Trophoblast cell (in vitro differentiated cells and primary cell): ENCODE measurements at regions not wholly inside any gene's neighbourhood (a gene's known extent, or its start where the extent isn't known, plus 50 kb on each side); places are given as distances from the start of the nearest gene placed in this dataset.

ENCODE experiments used
- DNase-seq, 2 donors: peaks; one replicate each; pipeline ENCODE4 v3.0.0-alpha.2; 2016
- H2AFZ ChIP-seq: 2 replicates; pipeline ENCODE4 v1.6.1; 2013; ENCODE audit warnings: low read length, moderate library complexity, mild to moderate bottlenecking; ENCODE audit not compliant: insufficient read depth, poor library complexity
- H2AK5ac ChIP-seq: 2 replicates; pipeline ENCODE4 v1.6.1; 2013; ENCODE audit warnings: mild to moderate bottlenecking, low read length
- H2BK120ac ChIP-seq: 2 replicates; pipeline ENCODE4 v1.6.1; 2013; ENCODE audit warnings: low read length, mild to moderate bottlenecking, moderate library complexity; ENCODE audit not compliant: insufficient read depth, poor library complexity
- H2BK12ac ChIP-seq: 2 replicates; pipeline ENCODE4 v1.6.1; 2013; ENCODE audit warnings: mild to moderate bottlenecking, low read length, moderate library complexity
- H2BK5ac ChIP-seq: 2 replicates; pipeline ENCODE4 v1.6.1; 2013; ENCODE audit warnings: low read length, low read depth, moderate library complexity, mild to moderate bottlenecking; ENCODE audit not compliant: poor library complexity
- H3K14ac ChIP-seq: 2 replicates; pipeline ENCODE4 v1.6.1; 2013; ENCODE audit warnings: mild to moderate bottlenecking, low read length
- H3K18ac ChIP-seq: 2 replicates; pipeline ENCODE4 v1.6.1; 2013; ENCODE audit warnings: mild to moderate bottlenecking, low read length
- H3K23ac ChIP-seq: 2 replicates; pipeline ENCODE4 v1.6.1; 2013; ENCODE audit warnings: low read length
- H3K27ac ChIP-seq: 2 replicates; pipeline ENCODE4 v1.5.1; 2013; ENCODE audit warnings: low read depth, mild to moderate bottlenecking, inconsistent platforms, low read length, moderate library complexity
- H3K27me3 ChIP-seq: 2 replicates; pipeline ENCODE4 v1.6.1; 2013; ENCODE audit warnings: inconsistent platforms, mild to moderate bottlenecking, low read length, moderate library complexity; ENCODE audit not compliant: insufficient read depth
- H3K36me3 ChIP-seq, 2 experiments: 1 replicate in 1 of 2; 2 replicates in 1 of 2; pipeline ENCODE4 v1.6.1; 2013; ENCODE audit warnings: low read length in 2 of 2, mild to moderate bottlenecking in 2 of 2, moderate library complexity in 1 of 2; ENCODE audit not compliant: insufficient read depth in 2 of 2, control insufficient read depth in 1 of 2
- H3K4ac ChIP-seq: 2 replicates; pipeline ENCODE4 v1.6.1; 2013; ENCODE audit warnings: low read depth, mild to moderate bottlenecking, low read length, moderate library complexity
- H3K4me1 ChIP-seq, 2 experiments: 1 replicate in 1 of 2; 2 replicates in 1 of 2; pipeline ENCODE4 v1.6.1; 2013; ENCODE audit warnings: low read length in 2 of 2, mild to moderate bottlenecking in 2 of 2, moderate library complexity in 1 of 2; ENCODE audit not compliant: insufficient read depth in 2 of 2, control insufficient read depth in 1 of 2
- H3K4me2 ChIP-seq: 2 replicates; pipeline ENCODE4 v1.6.1; 2013; ENCODE audit warnings: inconsistent platforms, mild to moderate bottlenecking, low read length, moderate library complexity
- H3K4me3 ChIP-seq: 2 replicates; pipeline ENCODE4 v1.5.1; 2013; ENCODE audit warnings: mild to moderate bottlenecking, low read depth, low read length, inconsistent platforms
- H3K79me1 ChIP-seq: one replicate; pipeline ENCODE4 v1.6.1; 2013; ENCODE audit warnings: low read length
- H3K79me2 ChIP-seq: 2 replicates; pipeline ENCODE4 v1.6.1; 2013; ENCODE audit warnings: low read length, mild to moderate bottlenecking; ENCODE audit not compliant: control insufficient read depth, insufficient read depth, poor library complexity
- H3K9ac ChIP-seq: 2 replicates; pipeline ENCODE4 v1.6.1; 2013; ENCODE audit warnings: mild to moderate bottlenecking, low read length
- H3K9me3 ChIP-seq: 2 replicates; pipeline ENCODE4 v1.6.1; 2013; ENCODE audit warnings: low read depth, mild to moderate bottlenecking, control low read depth, inconsistent platforms, low read length; ENCODE audit not compliant: insufficient read depth
- H4K12ac ChIP-seq: 2 replicates; pipeline ENCODE4 v1.6.1; 2013; ENCODE audit warnings: low read depth, mild to moderate bottlenecking, low read length, moderate library complexity
- H4K8ac ChIP-seq: 2 replicates; pipeline ENCODE4 v1.6.1; 2013; ENCODE audit warnings: low read depth, mild to moderate bottlenecking, low read length, moderate library complexity
- H4K91ac ChIP-seq: one replicate; pipeline ENCODE4 v1.6.1; 2013; ENCODE audit warnings: low read depth, mild to moderate bottlenecking, low read length, moderate library complexity
- WGBS: extraction: QIAGEN DNeasy Blood & Tissue Kit; methylation state at CpG from one replicate; pipeline ENCODE4 v1.1.7; 2013; ENCODE audit warnings: missing lambda C conversion rate; ENCODE audit not compliant: insufficient read length, insufficient coverage; ENCODE audit errors: extremely low coverage; 5-methylcytosine and 5-hydroxymethylcytosine counted together

GRCh38 chrX:78429172-78429571 lies 101.8 kb upstream of the CYSLTR1 start:
- H4K8ac ChIP-seq, result no peak overlapping the region
- H2BK12ac ChIP-seq, result no peak overlapping the region
- no peak overlapping the region for H2BK5ac ChIP-seq
- H3K9ac ChIP-seq, result no peak overlapping the region
- H4K12ac ChIP-seq, result no peak overlapping the region
- no peaks in the 10 kb centered on the region for H3K27me3 ChIP-seq
- no peak overlapping the region for H2BK120ac ChIP-seq
- no peak overlapping the region for H2AFZ ChIP-seq
- no peaks in the 10 kb centered on the region for H3K36me3 ChIP-seq
- H3K4me2 ChIP-seq, result no peak overlapping the region
- DNase-seq, result no peak
- no peaks in the 10 kb centered on the region for H3K9me3 ChIP-seq
- H4K91ac ChIP-seq, result no peak overlapping the region
- H3K4ac ChIP-seq, result no peak overlapping the region
- no peak overlapping the region for H3K23ac ChIP-seq
- no peaks in the 10 kb centered on the region for H3K4me1 ChIP-seq
- no peaks in the 10 kb centered on the region for H3K79me1 ChIP-seq
- no CpG with 5 or more reads among the region's 3 CpGs for WGBS
- H3K27ac ChIP-seq, result no peak overlapping the region
- no peak overlapping the region for H3K4me3 ChIP-seq
- H3K79me2 ChIP-seq, result no peaks in the 10 kb centered on the region
- H2AK5ac ChIP-seq, result no peak overlapping the region
- H3K14ac ChIP-seq, result no peak overlapping the region
- H3K18ac ChIP-seq, result no peak overlapping the region

DNA sequence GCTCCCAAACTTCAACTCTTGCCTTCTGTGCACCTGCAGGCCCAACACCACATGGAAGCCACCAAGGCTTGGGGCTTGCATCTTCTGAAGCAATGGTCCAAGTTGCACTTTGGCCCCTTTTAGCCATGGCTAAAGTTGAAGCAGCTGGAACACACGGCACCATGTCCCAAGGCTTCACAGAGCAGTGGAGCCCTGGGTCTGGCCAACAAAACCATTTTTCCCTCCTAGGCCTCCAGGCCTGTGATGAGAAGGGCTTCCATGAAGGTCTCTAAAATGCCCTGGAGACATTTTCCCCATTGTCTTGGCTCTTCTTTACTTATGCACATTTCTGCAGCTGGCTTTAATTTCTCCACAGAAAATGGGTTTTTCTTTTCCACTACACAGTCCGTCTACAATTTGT lies 61.3 kb upstream of the CYSLTR1 start:
- Histone ChIP-seq H3K23ac (no peak overlapping the region), H3K4me3 (no peak overlapping the region), H3K27me3 (no peaks in the 10 kb centered on the region), H3K4ac (no peak overlapping the region), H3K4me1 (no peaks in the 10 kb centered on the region), H3K79me2 (no peaks in the 10 kb centered on the region), H2BK120ac (no peak overlapping the region), H3K18ac (no peak overlapping the region), H2AFZ (no peak overlapping the region), H4K91ac (no peak overlapping the region), H2BK5ac (no peak overlapping the region), H2AK5ac (no peak overlapping the region), H3K4me2 (no peak overlapping the region), H3K9me3 (no peaks in the 10 kb centered on the region), H3K79me1 (no peaks in the 10 kb centered on the region), H3K36me3 (no peaks in the 10 kb centered on the region), H3K14ac (no peak overlapping the region), H2BK12ac (no peak overlapping the region), H3K27ac (no peak overlapping the region), H3K9ac (no peak overlapping the region), H4K8ac (no peak overlapping the region), H4K12ac (no peak overlapping the region)
- no CpG with 5 or more reads among the region's 2 CpGs for WGBS
- DNase-seq, result no peak

DNA sequence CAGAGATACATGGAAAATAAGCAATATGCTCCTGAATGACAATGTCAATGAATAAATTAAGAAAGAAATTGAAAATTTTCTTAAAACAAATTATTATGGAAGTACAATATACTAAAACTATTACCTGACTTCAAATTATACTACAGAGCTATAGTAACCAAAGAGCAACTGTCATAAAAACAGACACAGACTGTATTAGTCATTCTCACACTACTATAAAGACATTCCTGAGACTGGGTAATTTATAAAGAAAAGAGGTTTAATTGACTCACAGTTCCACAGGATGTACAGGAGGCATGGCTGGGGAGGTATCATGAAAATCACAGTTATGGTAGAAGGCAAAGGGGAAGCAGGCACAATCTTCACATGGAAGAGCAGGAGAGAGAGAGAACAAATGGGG lies 60.0 kb upstream of the CYSLTR1 start:
- no peaks in the 10 kb centered on the region for H3K79me1 ChIP-seq
- no peak overlapping the region for H4K91ac ChIP-seq
- no peak overlapping the region for H4K8ac ChIP-seq
- no peaks in the 10 kb centered on the region for H3K79me2 ChIP-seq
- no peak overlapping the region for H3K23ac ChIP-seq
- H2AFZ ChIP-seq, result no peak overlapping the region
- H3K36me3 ChIP-seq, result no peaks in the 10 kb centered on the region
- no peak overlapping the region for H3K4me2 ChIP-seq
- no peak for DNase-seq
- H3K27me3 ChIP-seq, result no peaks in the 10 kb centered on the region
- no peak overlapping the region for H2BK5ac ChIP-seq
- H3K14ac ChIP-seq, result no peak overlapping the region
- no peak overlapping the region for H3K9ac ChIP-seq
- H4K12ac ChIP-seq, result no peak overlapping the region
- no peak overlapping the region for H3K18ac ChIP-seq
- no peak overlapping the region for H2BK120ac ChIP-seq
- no peaks in the 10 kb centered on the region for H3K4me1 ChIP-seq
- H2AK5ac ChIP-seq, result no peak overlapping the region
- no peak overlapping the region for H3K4ac ChIP-seq
- H2BK12ac ChIP-seq, result no peak overlapping the region
- H3K9me3 ChIP-seq, result no peaks in the 10 kb centered on the region
- H3K27ac ChIP-seq, result no peak overlapping the region
- H3K4me3 ChIP-seq, result no peak overlapping the region

DNA sequence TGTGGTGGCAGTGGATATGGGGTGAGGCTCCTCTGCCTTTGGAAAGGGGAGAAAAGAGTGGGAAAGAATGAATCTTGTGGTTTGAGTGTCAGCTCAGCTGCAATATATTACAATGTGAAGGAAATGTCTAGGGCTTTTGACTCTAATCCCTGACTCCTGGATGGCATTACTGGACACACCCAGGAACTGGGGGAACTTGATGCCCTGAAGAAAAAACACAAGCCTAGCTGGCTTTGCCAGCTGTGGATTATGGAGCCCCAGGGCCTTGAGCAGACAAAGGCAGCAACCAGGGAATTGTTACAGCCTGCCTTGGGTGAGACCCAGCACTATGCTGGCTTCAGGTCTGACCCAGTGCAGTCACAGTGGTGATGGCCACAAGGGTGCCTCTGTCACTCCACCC lies 57.1 kb upstream of the CYSLTR1 start:
- Histone ChIP-seq H2BK120ac (no peak overlapping the region), H4K8ac (no peak overlapping the region), H3K14ac (no peak overlapping the region), H3K4me1 (no peaks in the 10 kb centered on the region), H3K9me3 (no peaks in the 10 kb centered on the region), H4K91ac (no peak overlapping the region), H2BK5ac (no peak overlapping the region), H4K12ac (no peak overlapping the region), H3K27me3 (no peaks in the 10 kb centered on the region), H3K23ac (no peak overlapping the region), H3K27ac (no peak overlapping the region), H2AFZ (no peak overlapping the region), H3K79me2 (no peaks in the 10 kb centered on the region), H2AK5ac (no peak overlapping the region), H3K36me3 (no peaks in the 10 kb centered on the region), H3K4me3 (no peak overlapping the region), H3K79me1 (no peaks in the 10 kb centered on the region), H3K4me2 (no peak overlapping the region), H3K18ac (no peak overlapping the region), H2BK12ac (no peak overlapping the region), H3K4ac (no peak overlapping the region), H3K9ac (no peak overlapping the region)
- no peak for DNase-seq

DNA sequence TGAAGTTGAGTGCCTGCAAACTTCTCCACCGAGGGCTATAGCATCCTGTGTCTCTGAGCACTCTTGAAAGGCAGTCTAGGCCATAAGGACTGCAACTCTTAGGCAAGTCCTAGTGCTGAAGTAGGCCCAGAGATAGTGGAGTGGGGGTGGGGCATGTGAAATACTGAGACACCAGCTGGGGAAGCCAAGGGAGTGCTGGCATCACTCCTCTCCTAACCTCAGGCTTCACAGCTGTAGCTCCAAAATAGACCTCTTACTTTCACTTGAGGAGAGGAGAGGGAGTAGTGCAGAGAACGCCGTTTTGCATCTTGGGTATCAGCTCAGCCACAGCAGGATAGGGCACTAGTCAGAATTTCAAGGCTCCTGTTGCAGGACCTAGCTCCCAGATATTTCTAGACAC lies 56.2 kb upstream of the CYSLTR1 start:
- Histone ChIP-seq H3K18ac (no peak overlapping the region), H3K36me3 (no peaks in the 10 kb centered on the region), H3K4me1 (no peaks in the 10 kb centered on the region), H4K91ac (no peak overlapping the region), H4K8ac (no peak overlapping the region), H3K14ac (no peak overlapping the region), H3K79me2 (no peaks in the 10 kb centered on the region), H3K79me1 (no peaks in the 10 kb centered on the region), H2AK5ac (no peak overlapping the region), H2BK12ac (no peak overlapping the region), H3K23ac (no peak overlapping the region), H3K9me3 (no peaks in the 10 kb centered on the region), H4K12ac (no peak overlapping the region), H2BK120ac (no peak overlapping the region), H3K4me2 (no peak overlapping the region), H3K27ac (no peak overlapping the region), H3K4me3 (no peak overlapping the region), H3K27me3 (no peaks in the 10 kb centered on the region), H2BK5ac (no peak overlapping the region), H3K4ac (no peak overlapping the region), H3K9ac (no peak overlapping the region), H2AFZ (no peak overlapping the region)
- DNase-seq, result no peak
- no CpG with 5 or more reads among the region's 3 CpGs for WGBS
